Transverse colon (tissue), 4 donors: ENCODE measurements at regions not wholly inside any gene's neighbourhood (a gene's known extent, or its start where the extent isn't known, plus 50 kb on each side); places are given as distances from the start of the nearest gene placed in this dataset.

Experiments used
- DNase-seq: peaks from one replicate; pipeline ENCODE4 v3.0.0-alpha.2; 2019
- H3K27ac ChIP-seq, 4 donors: fragments of 200-600 bp; sonication (generic); 2 replicates each; pipeline ENCODE4 v1.5.1; 2016 to 2018; ENCODE audit warnings: inconsistent platforms in 4 of 4
- H3K27me3 ChIP-seq: fragments of 200-600 bp; sonication (generic); 2 replicates; pipeline ENCODE4 v1.5.1; 2017; ENCODE audit warnings: inconsistent platforms
- H3K36me3 ChIP-seq, 4 donors: fragments of 200-600 bp; sonication (generic); 2 replicates each; pipeline ENCODE4 v1.5.1; 2017 to 2019; ENCODE audit warnings: inconsistent platforms in 4 of 4
- H3K4me1 ChIP-seq, 4 donors: fragments of 200-600 bp; sonication (generic); 2 replicates each; pipeline ENCODE4 v1.5.1; 2017 to 2020; ENCODE audit warnings: inconsistent platforms in 4 of 4
- H3K4me3 ChIP-seq, 4 donors: fragments of 200-600 bp; sonication (generic); 1 replicate in 1 of 4; 2 replicates in 3 of 4; pipeline versions ENCODE4 v1.5.1 to v1.6.1; 2017 to 2019; ENCODE audit warnings: inconsistent platforms in 4 of 4
- H3K9me3 ChIP-seq, 2 donors: fragments of 200-600 bp; sonication (generic); 2 replicates each; pipeline ENCODE4 v1.5.1; 2017 to 2019; ENCODE audit warnings: inconsistent platforms in 2 of 2
- CTCF ChIP-seq, 5 experiments: fragments of 200-600 bp in 3 of 5; fragments of 450-650 bp in 2 of 5; sonication (generic) in 3 of 5; IDR thresholded peaks; 1 replicate in 2 of 5; 2 replicates in 3 of 5; pipeline ENCODE4 v1.5.1; 2016 to 2017; ENCODE audit warnings: antibody characterized with exemption in 5 of 5, inconsistent platforms in 3 of 5, mild to moderate bottlenecking in 2 of 5, moderate library complexity in 1 of 5
- EP300 ChIP-seq: sonication (generic); formaldehyde crosslinking; IDR thresholded peaks from one replicate; pipeline ENCODE4 v1.6.1; 2017; ENCODE audit warnings: antibody characterized with exemption, low read depth
- POLR2A ChIP-seq: fragments of 450-650 bp; IDR thresholded peaks from one replicate; pipeline ENCODE4 v1.6.1; 2016; ENCODE audit warnings: antibody characterized with exemption, mild to moderate bottlenecking, moderate library complexity
- POLR2AphosphoS5 ChIP-seq, 3 donors: sonication (generic); formaldehyde crosslinking; IDR thresholded peaks; one replicate each; pipeline ENCODE4 v1.6.1; 2016; ENCODE audit warnings: antibody characterized with exemption in 3 of 3
- WGBS, 2 donors: methylation state at CpG; one replicate each; pipeline ENCODE4 v1.1.5; 2018; ENCODE audit warnings: low coverage in 1 of 2; 5-methylcytosine and 5-hydroxymethylcytosine counted together
- in situ Hi-C, 4 donors: fragments of 200-750 bp; cut with MboI; loops; one replicate each; pipeline versions ENCODE4 v1.15.0 to v1.15.1; 2017; ENCODE audit warnings: low sequenced_read_pairs in 3 of 4, low pct_ligation_motif_present in 1 of 4, low pct_unique_long_range_greater_than_20kb in 1 of 4
- intact Hi-C: fragments of 100-400 bp; cut with DNase I; formaldehyde crosslinking; loops from one replicate; pipeline ENCODE4 v1.15.1; 2023; ENCODE audit warnings: low total_unique reads

GRCh38 chr3:74309716-74310115, 304.7 kb downstream of the CNTN3 start:
- whole genome bisulfite sequencing, 2 donors, result 80 to 100% methylated on average over 1 of the region's 1 CpG
- no peak for TF ChIP-seq POLR2AphosphoS5 (IDR thresholded peaks at IDR 0.05)
- Histone ChIP-seq H3K36me3 (no peaks in the 10 kb centered on the region), H3K4me1 (peaks cover 0 to 4% (median 0%) of the 10 kb centered on the region in 4 donors), H3K27me3 (no peaks in the 10 kb centered on the region), H3K4me3 (no peak overlapping the region), H3K27ac (no peak overlapping the region), H3K9me3 (no peaks in the 10 kb centered on the region)
- no peak for DNase-seq
- in situ Hi-C loops, result no loop called here
- intact Hi-C loops, result no loop called here

DNA sequence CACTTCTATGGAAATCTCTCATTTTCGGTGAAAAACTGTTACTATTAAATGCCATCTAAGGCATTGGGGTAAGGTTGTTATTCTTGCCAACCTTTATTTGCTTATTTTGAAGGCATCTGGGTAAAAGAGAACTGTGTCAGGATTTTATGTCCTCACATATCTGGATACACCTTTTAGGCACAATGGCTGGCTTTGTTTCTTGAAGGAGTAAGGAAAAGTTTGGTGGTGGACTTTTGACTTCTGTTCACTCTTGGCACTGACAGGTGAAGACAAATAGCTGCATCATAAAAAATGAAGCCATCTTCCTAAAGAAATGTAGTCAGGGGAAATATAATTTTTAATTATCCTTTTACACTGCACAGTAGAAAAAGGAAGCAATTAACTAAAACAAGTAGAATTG, 310.0 kb downstream of the CNTN3 start:
- in situ Hi-C loops (no loop called here), intact Hi-C loops (no loop called here)
- DNase-seq, result no peak
- TF ChIP-seq CTCF (IDR thresholded peaks at IDR 0.05) (no peak), EP300 (no peak), POLR2A (no peak), POLR2AphosphoS5 (IDR thresholded peaks at IDR 0.05) (peak in 1 of 3 donors; percentile 12)
- Histone ChIP-seq H3K27me3 (no peaks in the 10 kb centered on the region), H3K4me1 (peaks cover 4 to 25% (median 5%) of the 10 kb centered on the region in 4 donors), H3K27ac (peak overlapping the region in 3 of 4 donors; percentile 34 to 50 (median 39)), H3K9me3 (no peaks in the 10 kb centered on the region), H3K36me3 (no peaks in the 10 kb centered on the region), H3K4me3 (no peak overlapping the region)
- WGBS, 2 donors, result 36 to 44% methylated on average over 1 of the region's 1 CpG

- in situ Hi-C loops (no loop called here), intact Hi-C loops (no loop called here)
- Histone ChIP-seq H3K4me3 (no peak overlapping the region), H3K4me1 (peaks cover 4 to 25% (median 5%) of the 10 kb centered on the region in 4 donors), H3K27me3 (no peaks in the 10 kb centered on the region), H3K36me3 (no peaks in the 10 kb centered on the region), H3K9me3 (no peaks in the 10 kb centered on the region), H3K27ac (peak overlapping the region in 3 of 4 donors; percentile 34 to 50 (median 39))
- 75 to 81% methylated on average over 2 of the region's 2 CpGs for WGBS, 2 donors
- TF ChIP-seq POLR2A (no peak), POLR2AphosphoS5 (IDR thresholded peaks at IDR 0.05) (no peak), EP300 (no peak), CTCF (IDR thresholded peaks at IDR 0.05) (no peak)
- no peak for DNase-seq
Measured at GRCh38 chr3:74303711-74304110, 310.7 kb downstream of the CNTN3 start.

GRCh38 chr3:74302969-74303368, 311.5 kb downstream of the CNTN3 start:
- intact Hi-C loops (no loop called here), in situ Hi-C loops (no loop called here)
- TF ChIP-seq POLR2A, result no peak
- TF ChIP-seq EP300, result no peak
- no peak for TF ChIP-seq POLR2AphosphoS5 (IDR thresholded peaks at IDR 0.05)
- no peak for TF ChIP-seq CTCF (IDR thresholded peaks at IDR 0.05)
- H3K9me3 ChIP-seq, result no peaks in the 10 kb centered on the region
- 60% methylated on average over 1 of the region's 1 CpG; no CpG with 5 or more reads in 1 of the 2 donors for WGBS, 2 donors
- peaks cover 4 to 25% (median 5%) of the 10 kb centered on the region in 4 donors for H3K4me1 ChIP-seq
- peak overlapping the region; percentile 17 to 34 (median 28) for H3K27ac ChIP-seq
- no peaks in the 10 kb centered on the region for H3K36me3 ChIP-seq
- no peaks in the 10 kb centered on the region for H3K27me3 ChIP-seq
- DNase-seq, result no peak
- H3K4me3 ChIP-seq, result no peak overlapping the region

DNA sequence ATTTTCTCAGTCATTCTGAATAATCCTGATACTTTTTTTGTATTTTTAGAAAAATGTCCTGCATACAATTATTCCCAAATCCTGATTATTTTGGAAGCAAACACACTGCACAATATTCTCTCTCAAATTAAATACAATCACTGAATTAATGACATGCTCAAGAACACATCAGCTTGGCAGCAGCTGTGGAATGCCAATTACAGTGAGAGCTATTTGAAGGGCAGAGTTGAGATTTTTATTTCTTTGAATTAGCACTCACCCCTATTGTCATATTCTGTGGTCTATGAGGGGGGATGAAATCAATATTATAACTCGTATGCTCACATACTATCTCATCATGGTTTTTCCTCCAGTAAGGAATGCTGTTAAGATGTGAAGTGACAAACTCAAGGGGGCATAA, 312.2 kb downstream of the CNTN3 start:
- TF ChIP-seq POLR2AphosphoS5 (IDR thresholded peaks at IDR 0.05), result no peak
- TF ChIP-seq CTCF (IDR thresholded peaks at IDR 0.05), result no peak
- TF ChIP-seq POLR2A, result no peak
- no peak for TF ChIP-seq EP300

More for the DNA sequence above, 312.2 kb downstream of the CNTN3 start:
- no peak for DNase-seq
- H3K4me3 ChIP-seq, result no peak overlapping the region
- no peaks in the 10 kb centered on the region for H3K36me3 ChIP-seq
- H3K27ac ChIP-seq, result no peak overlapping the region
- in situ Hi-C loops, result no loop called here
- WGBS, 2 donors, result 38 to 63% methylated on average over 1 of the region's 1 CpG
- no peaks in the 10 kb centered on the region for H3K9me3 ChIP-seq
- no peaks in the 10 kb centered on the region for H3K27me3 ChIP-seq
- intact Hi-C loops, result no loop called here
- H3K4me1 ChIP-seq, result peaks cover 4 to 25% (median 5%) of the 10 kb centered on the region in 4 donors
